Large intestine (tissue), 3 donors: ENCODE measurements at regions not wholly inside any gene's neighbourhood (a gene's known extent, or its start where the extent isn't known, plus 50 kb on each side); places are given as distances from the start of the nearest gene placed in this dataset.

Experiments used
- DNase-seq, 2 donors: peaks; one replicate each; pipeline versions ENCODE4 v3.0.0 to v3.0.0-alpha.2; 2013
- H3K27ac ChIP-seq: one replicate; pipeline ENCODE4 v1.5.1; 2013; ENCODE audit warnings: low read length
- H3K27me3 ChIP-seq: 2 replicates; pipeline ENCODE4 v1.6.1; 2013; ENCODE audit warnings: low read length; ENCODE audit not compliant: control insufficient read depth, insufficient read depth
- H3K36me3 ChIP-seq: 2 replicates; pipeline ENCODE4 v1.6.1; 2013; ENCODE audit warnings: low read length; ENCODE audit not compliant: control insufficient read depth, insufficient read depth
- H3K4me1 ChIP-seq: one replicate; pipeline ENCODE4 v1.6.1; 2013; ENCODE audit warnings: low read length; ENCODE audit not compliant: control insufficient read depth, insufficient read depth
- H3K4me3 ChIP-seq: one replicate; pipeline ENCODE4 v1.5.1; 2013; ENCODE audit warnings: low read length
- H3K9me3 ChIP-seq: one replicate; pipeline ENCODE4 v1.6.1; 2013; ENCODE audit warnings: mild to moderate bottlenecking, low read depth, low read length, moderate library complexity; ENCODE audit not compliant: control insufficient read depth
- WGBS: methylation state at CpG from one replicate; pipeline ENCODE4 v1.1.5; 2013; ENCODE audit warnings: low lambda C conversion rate; ENCODE audit not compliant: insufficient coverage; 5-methylcytosine and 5-hydroxymethylcytosine counted together

DNA sequence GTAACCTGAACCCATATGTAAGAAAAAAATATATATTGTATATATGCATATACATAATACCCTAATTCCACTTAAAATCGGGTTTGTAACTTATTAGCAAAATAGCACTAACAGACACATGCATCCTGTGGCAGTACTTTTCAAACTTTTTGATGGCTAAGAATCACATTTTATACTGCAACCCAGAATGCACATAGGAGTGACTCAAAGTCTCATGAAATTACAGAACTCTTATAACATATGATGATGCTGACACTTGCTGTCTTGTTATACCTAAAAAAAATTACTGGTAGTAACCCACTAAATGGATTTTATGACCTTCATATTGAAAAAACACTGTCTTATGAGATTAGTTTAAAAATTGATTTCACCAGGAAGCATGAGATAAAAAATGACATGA, 152.4 kb upstream of the FRMD4B start:
- H3K27me3 ChIP-seq: peaks cover 28% of the 10 kb centered on the region
- no peak for DNase-seq
- WGBS: no CpG with 5 or more reads among the region's 1 CpG
- H3K36me3 ChIP-seq: no peaks in the 10 kb centered on the region
- no peak overlapping the region for H3K27ac ChIP-seq
- H3K9me3 ChIP-seq: no peaks in the 10 kb centered on the region
- no peak overlapping the region for H3K4me3 ChIP-seq
- H3K4me1 ChIP-seq: no peaks in the 10 kb centered on the region

DNA sequence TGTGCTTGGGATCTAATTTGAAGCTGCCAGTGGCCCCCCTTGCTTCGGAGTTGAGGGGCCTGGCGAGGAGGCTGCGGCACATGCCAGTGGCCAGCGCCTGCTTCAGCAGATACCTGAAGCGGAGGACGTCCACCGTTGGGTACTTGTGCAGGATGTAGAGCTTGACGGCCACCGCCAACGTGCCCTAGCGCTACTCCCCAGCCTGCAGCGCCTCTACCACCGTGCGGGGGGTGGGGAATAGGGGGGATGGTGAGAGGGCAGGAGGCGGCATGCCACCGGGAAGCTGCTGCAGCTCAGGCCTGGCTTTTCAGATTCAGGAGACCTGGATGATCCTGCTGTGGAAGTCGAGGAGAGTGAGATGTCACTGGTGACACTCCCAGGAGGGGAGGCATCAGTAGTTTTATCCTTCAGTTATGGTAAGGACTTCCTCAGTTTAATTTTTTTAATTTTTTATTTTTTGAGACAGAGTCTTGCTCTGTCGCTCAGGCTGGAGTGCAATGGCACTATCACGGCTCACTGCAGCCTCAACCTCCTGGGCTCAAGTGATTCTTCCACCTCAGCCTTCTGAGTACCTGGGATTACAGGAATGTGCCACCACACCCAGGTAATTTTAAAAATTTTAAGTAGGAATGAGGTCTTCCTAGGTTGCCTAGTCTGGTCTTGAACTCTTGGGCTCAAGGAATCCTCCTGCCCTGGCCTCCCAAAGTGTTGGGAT, 150.6 kb upstream of the FRMD4B start:
- Histone ChIP-seq H3K36me3 (no peaks in the 10 kb centered on the region), H3K9me3 (no peaks in the 10 kb centered on the region), H3K27me3 (peaks cover 12% of the 10 kb centered on the region), H3K4me1 (no peaks in the 10 kb centered on the region), H3K4me3 (no peak overlapping the region), H3K27ac (no peak overlapping the region)
- 100% methylated on average over 2 of the region's 19 CpGs for WGBS
- no peak for DNase-seq

DNA sequence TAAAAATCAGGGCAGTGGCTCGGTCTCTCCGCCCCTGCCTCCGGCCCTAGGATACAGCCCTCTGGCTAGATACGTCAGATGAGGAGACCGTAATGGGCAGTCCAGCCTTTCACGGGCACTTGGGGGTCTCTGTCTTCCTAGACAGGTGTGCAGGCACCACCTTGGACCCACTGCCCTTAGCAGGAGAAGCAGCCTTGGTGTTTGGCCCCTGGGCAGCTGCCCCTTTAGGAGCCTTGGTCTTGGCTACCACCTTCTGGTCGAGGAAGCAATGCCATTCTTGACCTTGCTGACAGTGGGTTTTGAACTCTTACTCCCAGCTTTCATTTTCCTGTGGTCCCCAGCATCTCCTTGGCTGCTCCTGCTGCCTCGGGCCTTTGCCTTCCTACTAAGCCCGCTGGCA, 149.7 kb upstream of the FRMD4B start:
- Histone ChIP-seq H3K4me3 (no peak overlapping the region), H3K9me3 (no peaks in the 10 kb centered on the region), H3K36me3 (no peaks in the 10 kb centered on the region), H3K27ac (no peak overlapping the region), H3K4me1 (no peaks in the 10 kb centered on the region), H3K27me3 (peaks cover 4% of the 10 kb centered on the region)
- WGBS: no CpG with 5 or more reads among the region's 9 CpGs
- DNase-seq: no peak

DNA sequence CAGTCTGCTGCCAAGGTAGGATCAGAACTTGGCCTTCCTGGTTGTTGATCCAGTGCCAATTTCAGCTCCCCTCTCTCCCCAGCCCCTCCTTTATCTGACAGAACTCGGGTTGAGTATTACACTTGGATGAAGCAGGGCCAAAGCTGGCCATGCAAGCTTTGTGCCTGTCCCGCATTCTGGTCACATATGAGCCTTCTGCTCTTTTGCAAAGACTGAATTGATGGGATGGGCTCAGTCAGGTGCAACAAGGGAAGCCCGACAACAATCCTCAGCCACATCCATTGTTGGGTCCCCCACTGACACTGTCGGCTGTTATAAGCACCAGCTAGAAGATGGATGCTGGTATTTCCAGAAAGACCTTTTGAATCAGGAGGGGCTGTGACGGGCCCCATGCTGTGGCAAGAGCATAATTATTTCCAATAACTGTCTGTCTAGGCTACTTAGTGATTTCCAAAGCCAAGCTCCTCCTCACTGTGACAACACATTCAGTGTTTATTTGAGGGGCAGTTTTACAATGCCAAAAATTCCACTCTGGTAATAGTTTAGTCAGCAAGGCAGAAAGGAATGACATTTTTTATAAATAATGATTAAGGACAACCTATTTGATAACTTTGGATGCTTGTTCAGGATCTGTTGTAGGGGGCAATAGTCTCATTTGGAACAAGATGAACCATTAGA, 146.8 kb upstream of the FRMD4B start:
- H3K9me3 ChIP-seq: no peaks in the 10 kb centered on the region

DNA sequence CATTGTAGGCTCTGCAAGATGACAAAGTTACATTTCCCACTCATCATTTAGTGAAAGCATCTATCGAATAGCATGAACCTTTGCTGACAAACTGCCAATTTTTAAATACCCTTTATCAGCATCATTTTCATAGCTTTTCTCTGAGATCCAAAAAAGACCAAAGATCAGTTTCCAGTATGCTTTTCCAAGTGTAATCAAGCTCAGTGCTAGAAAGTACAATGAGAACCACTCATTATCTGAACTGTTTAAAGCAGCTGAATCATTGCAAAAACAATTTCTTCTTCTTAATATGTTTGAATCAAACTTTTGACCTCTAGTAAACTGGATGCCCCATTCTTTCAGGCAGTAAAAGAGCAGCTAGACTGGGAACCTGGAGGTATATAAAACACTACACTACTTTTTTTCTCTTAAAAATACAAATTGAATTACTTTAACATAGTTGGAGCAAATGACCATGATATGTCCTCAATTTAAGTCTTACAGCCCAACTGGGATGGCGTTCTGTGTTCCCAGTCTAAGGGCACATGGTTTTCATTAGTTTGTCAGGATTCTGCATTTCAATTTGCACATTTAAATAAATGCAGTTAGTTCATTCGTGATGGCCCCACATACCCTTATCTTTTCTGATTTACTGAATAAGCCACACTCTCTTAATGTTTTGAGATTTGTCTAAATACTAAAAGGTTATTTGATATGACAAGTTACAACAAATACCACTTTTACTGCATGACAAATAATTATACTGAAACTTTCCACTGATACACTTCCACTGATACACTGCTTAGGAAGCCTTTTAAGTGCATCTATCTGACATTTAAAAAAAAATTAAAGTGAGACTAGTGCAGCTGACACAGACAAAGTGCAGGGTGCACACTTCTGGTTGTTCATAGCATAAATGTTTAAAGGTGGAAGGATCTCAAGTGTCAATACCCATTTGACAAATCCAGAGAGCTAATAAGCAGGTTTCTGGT, 146.0 kb upstream of the FRMD4B start:
- no peak for DNase-seq
- H3K4me3 ChIP-seq: no peak overlapping the region
- WGBS: 20% methylated on average over 1 of the region's 3 CpGs
- no peak overlapping the region for H3K27ac ChIP-seq
- H3K27me3 ChIP-seq: no peaks in the 10 kb centered on the region
- no peaks in the 10 kb centered on the region for H3K4me1 ChIP-seq
- H3K9me3 ChIP-seq: no peaks in the 10 kb centered on the region
- H3K36me3 ChIP-seq: no peaks in the 10 kb centered on the region

More for the DNA sequence above, 146.8 kb upstream of the FRMD4B start:
- no peaks in the 10 kb centered on the region for H3K4me1 ChIP-seq
- WGBS: no CpG with 5 or more reads among the region's 5 CpGs
- H3K27ac ChIP-seq: no peak overlapping the region
- no peak for DNase-seq
- H3K36me3 ChIP-seq: no peaks in the 10 kb centered on the region
- no peak overlapping the region for H3K4me3 ChIP-seq
- peaks cover under 1% of the 10 kb centered on the region for H3K27me3 ChIP-seq

DNA sequence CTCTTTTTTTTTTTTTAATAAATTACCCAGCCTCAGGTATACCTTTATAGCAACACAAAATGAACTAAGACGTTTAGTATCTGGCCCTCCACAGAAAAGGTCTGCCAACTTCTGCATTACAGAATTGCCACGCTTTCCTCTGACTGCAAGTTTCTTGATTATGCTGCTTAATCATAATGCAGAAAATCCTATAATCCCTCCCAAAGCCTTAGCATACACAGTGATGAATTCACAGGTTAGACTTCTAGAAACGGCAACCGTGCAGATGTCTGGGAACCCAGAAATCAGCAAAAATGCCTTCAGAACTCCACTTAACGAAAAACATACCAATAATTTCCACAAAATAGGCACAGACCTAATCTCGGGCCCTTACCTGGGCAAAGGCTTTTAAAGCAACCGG, 144.7 kb upstream of the FRMD4B start:
- H3K27me3 ChIP-seq: no peaks in the 10 kb centered on the region
- no peaks in the 10 kb centered on the region for H3K4me1 ChIP-seq
- no peaks in the 10 kb centered on the region for H3K36me3 ChIP-seq
- H3K9me3 ChIP-seq: no peaks in the 10 kb centered on the region
- DNase-seq: no peak
- H3K4me3 ChIP-seq: no peak overlapping the region
- no peak overlapping the region for H3K27ac ChIP-seq
- 70% methylated on average over 2 of the region's 7 CpGs for WGBS

DNA sequence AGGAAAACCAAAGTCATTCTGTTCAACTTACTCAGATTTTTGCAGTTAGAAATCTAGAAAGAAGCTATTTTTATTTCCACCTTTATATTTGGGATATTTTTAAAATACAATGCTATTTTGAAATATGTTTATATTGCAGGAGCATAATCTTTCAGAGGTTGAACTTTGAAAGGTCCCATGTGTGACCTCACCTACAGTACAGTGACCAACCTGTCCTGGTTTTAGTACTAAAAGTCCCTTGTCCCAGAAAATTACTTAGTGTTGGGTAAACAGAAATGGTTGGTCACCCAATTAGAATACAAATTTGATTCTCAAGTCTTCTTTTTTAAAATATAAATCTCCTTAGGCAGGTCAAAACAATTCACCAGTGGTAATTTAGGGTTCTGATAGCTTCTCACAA, 141.6 kb upstream of the FRMD4B start:
- no peaks in the 10 kb centered on the region for H3K36me3 ChIP-seq
- no peak overlapping the region for H3K4me3 ChIP-seq
- H3K27me3 ChIP-seq: peaks cover 2% of the 10 kb centered on the region
- H3K4me1 ChIP-seq: no peaks in the 10 kb centered on the region
- no peak for DNase-seq
- no peaks in the 10 kb centered on the region for H3K9me3 ChIP-seq
- no peak overlapping the region for H3K27ac ChIP-seq

DNA sequence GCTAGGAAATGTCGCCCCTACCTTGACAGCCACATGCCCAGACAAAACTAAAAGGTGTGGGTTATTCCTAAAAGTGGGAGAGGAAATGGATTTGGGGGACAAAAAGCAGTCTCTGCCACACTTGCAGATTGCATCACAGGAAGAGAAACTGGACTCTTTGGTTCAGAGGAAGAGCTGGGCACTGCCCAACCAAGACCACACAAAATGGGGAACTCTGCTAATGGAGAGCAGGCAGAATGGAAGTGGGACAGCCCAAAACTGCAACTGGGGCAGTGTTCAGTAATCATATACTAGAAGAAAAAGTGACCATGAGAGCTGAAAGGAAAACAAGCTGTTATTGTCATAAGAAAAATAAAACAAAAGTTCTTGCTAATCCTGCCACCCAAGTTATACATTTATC, 138.9 kb upstream of the FRMD4B start:
- Histone ChIP-seq H3K4me1 (no peaks in the 10 kb centered on the region), H3K4me3 (no peak overlapping the region), H3K9me3 (no peaks in the 10 kb centered on the region), H3K36me3 (no peaks in the 10 kb centered on the region), H3K27me3 (peaks cover 2% of the 10 kb centered on the region), H3K27ac (no peak overlapping the region)
- DNase-seq: no peak
- no CpG with 5 or more reads among the region's 1 CpG for WGBS

DNA sequence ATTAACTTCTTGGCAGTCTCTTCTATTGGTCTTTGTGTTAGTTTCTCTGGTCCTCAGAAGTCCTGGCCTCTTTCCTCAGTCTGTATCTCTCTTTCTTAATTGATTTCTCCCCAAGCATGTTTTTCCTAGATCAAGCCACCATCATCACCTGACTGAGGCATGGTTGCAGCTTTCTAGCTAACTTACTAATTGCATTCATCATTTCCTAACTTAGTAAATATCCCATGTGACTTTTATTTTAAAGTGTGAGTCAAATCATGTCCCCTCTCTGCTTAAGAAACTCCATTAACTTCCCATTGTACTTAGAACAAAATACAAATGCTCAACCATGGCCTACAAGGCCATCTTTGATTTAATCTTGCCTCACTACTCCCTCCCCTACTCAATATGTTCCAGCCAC, 135.4 kb upstream of the FRMD4B start:
- Histone ChIP-seq H3K27me3 (peaks cover 2% of the 10 kb centered on the region), H3K36me3 (no peaks in the 10 kb centered on the region), H3K4me3 (no peak overlapping the region), H3K27ac (no peak overlapping the region), H3K9me3 (no peaks in the 10 kb centered on the region), H3K4me1 (no peaks in the 10 kb centered on the region)
- no peak for DNase-seq

DNA sequence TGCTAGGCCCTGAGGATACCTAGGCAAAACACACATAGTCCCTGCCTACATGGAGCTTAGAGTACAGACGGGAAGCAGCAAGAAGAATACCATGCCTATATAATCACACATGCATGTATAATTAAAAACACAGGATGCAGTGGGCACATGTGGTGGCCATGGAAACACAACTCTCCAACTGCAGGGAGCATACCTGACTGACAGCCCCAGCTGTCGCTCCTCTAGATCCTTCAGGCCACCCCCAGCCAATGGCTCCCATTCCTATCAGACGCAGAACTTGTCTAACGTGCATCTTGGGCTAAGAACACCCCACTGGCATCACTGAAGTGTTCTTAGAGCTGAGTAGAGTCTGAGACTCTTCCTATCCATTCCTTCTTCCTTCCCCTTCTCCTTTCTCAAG, 125.5 kb upstream of the FRMD4B start:
- no peak overlapping the region for H3K4me3 ChIP-seq
- H3K9me3 ChIP-seq: no peaks in the 10 kb centered on the region
- WGBS: no CpG with 5 or more reads among the region's 4 CpGs
- no peaks in the 10 kb centered on the region for H3K36me3 ChIP-seq
- DNase-seq: no peak
- no peak overlapping the region for H3K27ac ChIP-seq
- H3K4me1 ChIP-seq: no peaks in the 10 kb centered on the region
- no peaks in the 10 kb centered on the region for H3K27me3 ChIP-seq
